Dedifferentiated amniotic fluid mesenchymal stem cell (primary cell): ENCODE measurements at regions not wholly inside any gene's neighbourhood (a gene's known extent, or its start where the extent isn't known, plus 50 kb on each side); places are given as distances from the start of the nearest gene placed in this dataset.
"Not testable (repeated sequence)": the region's sequence is repeated elsewhere in the genome, so short reads cannot be mapped to it uniquely, and the experiment has no call there.

Experiments used
- DNase-seq: peaks from one replicate; pipeline ENCODE4 v3.0.0-alpha.2; 2016; ENCODE audit errors: extremely low spot score

DNA sequence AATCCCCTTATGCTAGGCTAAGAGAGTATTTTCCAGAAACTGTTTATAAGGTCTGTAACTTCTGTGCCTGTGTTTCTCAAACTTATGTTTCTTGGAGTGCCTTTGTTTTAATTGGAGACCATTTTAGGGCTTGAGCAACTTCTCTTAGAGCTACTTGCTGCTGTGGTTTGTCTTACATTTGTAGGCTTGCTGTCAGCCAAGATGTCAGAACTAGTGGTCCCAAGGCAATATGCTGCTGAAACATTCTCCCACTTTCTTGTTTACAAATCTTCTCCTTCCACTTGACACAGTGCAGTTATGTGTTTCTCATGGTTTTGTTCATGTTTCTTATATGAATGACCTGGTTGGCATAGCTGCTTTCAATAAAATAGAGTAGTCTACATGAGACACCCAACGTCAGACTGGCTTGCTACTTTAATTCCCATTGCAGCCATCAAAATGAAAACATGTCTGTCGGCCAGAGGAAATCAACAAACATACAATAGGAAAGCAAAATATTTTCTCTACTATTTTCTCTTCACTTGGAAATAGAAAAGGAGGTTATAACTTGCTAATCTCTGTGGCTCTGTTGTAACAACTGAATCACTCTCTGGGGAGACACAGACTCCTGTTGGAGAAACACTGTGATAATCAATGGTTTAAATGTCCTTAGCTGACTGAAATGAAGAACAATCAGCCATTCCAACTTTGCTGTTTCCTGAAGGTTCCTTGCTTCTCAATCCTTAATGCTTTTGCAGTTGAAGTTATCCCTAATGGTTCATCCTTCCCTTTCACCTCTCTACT, 426.4 kb downstream of the PDGFC start:
- no peak for DNase-seq

DNA sequence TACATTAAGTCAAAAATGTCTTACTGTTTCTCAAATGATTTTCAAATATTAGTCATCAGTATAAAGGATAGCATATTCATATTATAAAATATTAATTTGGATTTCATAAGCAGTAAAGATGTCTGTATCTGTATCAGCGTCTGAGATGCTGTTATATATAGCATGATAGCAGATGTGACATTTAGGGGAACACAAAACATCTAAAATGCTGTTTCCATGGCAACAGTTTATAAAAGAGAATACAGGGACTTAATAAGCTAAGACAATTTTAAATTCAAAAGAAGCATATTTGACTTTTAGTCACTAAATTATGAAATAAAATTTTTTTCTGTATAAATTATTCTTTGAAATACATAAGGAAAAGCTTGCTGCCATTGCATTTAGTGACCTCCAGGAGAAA, 432.2 kb downstream of the PDGFC start:
- no peak for DNase-seq

- no peak for DNase-seq
Measured at GRCh38 chr4:156538651-156539257, 432.8 kb downstream of the PDGFC start.

- no peak for DNase-seq
Measured at GRCh38 chr4:156538210-156538609, 433.4 kb downstream of the PDGFC start.

- no peak for DNase-seq
Measured at GRCh38 chr4:156537286-156537685, 434.3 kb downstream of the PDGFC start.

DNA sequence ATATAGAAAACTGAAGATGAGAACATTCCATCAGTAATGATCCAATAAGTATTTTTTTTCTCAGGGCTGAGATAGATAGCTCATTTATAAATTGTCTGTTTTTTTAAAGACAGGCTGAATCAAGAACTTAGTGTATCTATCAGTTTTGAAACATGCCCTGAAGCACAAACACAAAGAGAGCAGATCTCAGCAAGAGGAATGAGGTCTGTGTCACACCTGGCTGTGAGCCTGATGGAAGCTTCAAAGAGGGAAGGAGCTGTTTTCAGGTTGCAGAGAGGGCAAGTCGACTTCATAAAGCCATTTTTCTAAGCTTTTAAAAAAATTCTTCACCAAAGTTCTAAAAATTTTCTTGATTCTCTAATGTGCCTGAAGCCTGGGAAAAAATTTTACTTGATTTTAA, 434.9 kb downstream of the PDGFC start:
- no peak for DNase-seq

- DNase-seq = no peak
Measured at GRCh38 chr4:156534205-156534604, 437.4 kb downstream of the PDGFC start.

- DNase-seq = no peak
Measured at GRCh38 chr4:156528216-156528615, 443.4 kb downstream of the PDGFC start.

DNA sequence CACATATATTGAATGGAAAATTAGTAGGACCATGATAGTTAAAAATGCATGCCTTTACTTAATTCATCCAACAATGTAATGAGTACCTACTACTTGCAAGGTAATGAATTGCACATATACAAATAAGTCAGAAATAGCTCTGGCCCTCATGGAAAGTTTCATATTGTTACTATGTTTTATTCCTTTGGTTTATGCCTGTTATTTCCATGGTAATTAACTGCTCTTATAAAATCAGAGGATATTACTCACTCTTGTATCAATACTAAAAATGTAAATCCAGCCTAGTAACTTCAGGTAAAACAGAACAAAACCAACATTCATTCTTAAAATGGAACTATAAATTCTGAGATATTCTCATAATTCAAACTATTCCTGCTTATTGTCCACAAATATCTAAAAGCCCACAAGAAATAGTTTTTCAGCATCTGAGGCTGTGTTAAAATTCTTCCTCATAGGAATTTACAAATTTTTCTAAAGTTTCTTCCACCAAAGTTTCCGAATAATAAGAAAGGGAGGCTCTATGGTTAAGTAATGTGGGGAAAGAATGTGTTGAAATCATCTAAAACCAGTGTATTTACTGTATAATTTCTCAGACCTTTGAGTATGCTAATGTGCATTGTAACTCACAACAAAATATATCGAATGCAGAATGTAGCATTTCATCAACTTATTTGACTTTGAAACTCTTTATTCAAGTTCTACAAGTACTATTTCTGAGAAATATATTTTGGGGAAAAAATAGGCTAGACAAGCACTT, 444.2 kb downstream of the PDGFC start:
- DNase-seq = no peak

- DNase-seq = no peak
Measured at GRCh38 chr4:156523991-156524390, 447.6 kb downstream of the PDGFC start.

GRCh38 chr4:156523492-156523891, 448.1 kb downstream of the PDGFC start:
- no peak for DNase-seq

DNA sequence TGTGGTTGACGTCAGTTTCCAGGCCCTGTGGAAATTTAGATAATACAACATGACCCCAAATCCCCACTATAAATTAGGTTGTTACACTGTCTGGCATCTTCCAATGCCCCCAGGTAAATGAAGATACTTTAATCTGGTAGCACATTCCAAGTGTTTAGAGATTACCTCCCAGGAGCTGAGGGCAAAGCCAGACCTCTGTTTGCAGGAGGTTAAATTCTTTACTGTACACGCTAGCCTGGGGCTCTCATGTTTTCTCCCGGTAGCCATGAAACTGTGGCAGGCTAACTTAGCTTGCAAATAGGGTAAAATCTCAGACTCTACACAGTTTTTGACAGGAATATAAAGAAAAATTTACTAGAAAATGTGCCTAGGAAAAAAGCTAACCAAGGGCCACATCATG, 450.0 kb downstream of the PDGFC start:
- no peak for DNase-seq

GRCh38 chr4:156517956-156518355, 453.6 kb downstream of the PDGFC start:
- DNase-seq = no peak

DNA sequence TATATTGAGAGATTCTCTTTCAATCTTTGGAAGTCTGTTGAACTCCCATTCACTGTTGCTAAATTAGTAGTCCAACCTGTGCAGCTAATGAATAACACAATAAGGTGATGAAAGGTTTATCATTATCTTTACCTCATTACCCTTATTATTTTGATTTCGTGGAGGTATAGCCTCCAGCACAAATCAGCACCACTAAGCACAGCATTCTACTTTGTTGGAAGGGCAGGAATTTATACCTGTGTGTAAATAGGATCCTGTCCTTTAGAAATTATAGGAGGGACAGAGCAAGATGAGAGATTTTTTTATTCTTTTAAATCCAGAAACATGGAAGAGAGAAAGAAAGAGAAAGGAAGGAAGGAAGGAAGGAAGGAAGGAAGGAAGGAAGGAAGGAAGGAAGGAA, 454.1 kb downstream of the PDGFC start:
- no peak for DNase-seq

- DNase-seq = no peak
Measured at GRCh38 chr4:156516698-156517097, 454.9 kb downstream of the PDGFC start.

DNA sequence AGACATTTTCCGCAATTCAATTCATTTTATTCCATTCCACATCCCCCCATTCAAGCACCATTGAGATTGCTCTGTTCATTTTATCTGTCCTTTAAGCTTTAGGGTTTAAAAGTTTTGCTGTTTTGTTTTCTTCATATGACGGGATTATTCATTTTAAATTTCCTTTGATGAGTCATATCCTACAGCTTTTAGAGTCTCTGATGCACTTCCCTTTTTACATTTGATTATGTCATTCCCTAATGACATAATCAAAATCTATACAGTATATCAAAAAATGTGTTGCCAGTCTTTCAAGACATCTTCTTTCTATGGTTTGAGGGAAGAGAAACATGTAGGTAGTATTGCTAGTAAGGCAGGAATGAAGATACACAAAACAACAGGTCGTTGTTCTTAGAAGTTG, 456.3 kb downstream of the PDGFC start:
- no peak for DNase-seq

DNA sequence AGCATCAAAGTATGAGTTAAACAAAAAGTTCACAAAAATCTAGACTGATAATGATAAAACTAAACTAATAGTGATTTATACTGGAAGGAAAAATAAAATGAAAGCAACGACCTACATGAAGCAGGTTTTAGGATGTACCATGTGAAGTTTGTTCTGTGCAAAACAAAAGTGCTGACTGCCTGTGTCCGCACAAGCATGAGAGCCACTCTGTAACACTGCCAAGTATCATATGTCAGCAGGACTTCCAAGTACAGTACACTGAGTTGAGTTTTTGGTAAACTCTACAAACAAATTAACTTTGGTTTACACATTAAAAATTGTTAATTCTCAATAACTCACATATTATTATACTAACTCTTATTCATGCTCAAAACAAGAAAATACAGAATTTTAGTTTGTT, 459.0 kb downstream of the PDGFC start:
- DNase-seq = no peak

GRCh38 chr4:156509921-156510320, 461.7 kb downstream of the PDGFC start:
- not testable (repeated sequence) for DNase-seq

DNA sequence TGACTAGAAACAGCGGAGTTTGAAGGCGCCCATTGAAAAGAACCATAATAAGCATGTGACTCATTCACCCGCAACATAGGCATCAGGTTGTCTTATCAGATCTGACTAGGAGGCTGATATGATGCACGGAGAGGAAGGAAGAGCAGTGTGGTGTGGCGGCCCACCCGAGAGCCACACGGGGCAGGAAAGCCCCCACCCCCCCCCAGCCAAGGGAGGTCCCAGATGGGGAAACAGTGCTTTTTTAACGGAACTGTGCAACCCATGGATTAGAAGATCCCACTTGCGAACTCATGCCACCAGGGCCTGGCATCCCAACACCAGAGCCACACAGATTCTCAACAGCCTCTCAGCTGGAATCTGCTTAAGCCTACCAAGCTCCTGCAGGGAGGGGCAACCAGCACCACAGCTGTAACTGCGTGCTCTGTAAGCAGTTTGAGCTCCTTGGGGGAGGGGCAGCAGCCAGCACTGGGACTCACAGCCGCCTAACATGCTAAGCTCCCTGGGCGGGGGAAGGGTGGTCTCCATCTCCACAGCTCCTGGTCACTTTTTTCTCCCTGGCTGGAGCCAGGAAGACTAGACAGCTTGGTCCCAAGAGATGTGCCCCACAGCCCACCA, 466.2 kb downstream of the PDGFC start:
- no peak for DNase-seq

DNA sequence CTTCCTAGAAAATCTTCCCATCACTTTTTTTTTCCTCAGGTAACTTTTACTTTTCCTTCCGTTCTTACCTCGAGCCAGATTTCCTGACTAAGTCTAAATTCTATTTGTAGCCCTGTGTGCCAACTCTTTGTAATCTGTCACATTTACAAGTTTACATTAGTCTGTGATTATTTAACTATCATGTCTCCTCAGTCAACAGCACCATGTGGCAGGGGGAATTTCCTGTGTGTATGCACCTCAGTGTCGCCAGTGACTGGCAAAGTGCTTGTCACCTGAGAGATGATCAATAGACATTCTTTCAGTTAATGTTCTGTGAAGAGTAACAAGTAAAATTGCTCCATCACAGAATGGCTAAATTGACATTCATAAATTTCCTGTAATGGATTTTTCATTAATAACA, 468.5 kb downstream of the PDGFC start:
- DNase-seq = no peak

DNA sequence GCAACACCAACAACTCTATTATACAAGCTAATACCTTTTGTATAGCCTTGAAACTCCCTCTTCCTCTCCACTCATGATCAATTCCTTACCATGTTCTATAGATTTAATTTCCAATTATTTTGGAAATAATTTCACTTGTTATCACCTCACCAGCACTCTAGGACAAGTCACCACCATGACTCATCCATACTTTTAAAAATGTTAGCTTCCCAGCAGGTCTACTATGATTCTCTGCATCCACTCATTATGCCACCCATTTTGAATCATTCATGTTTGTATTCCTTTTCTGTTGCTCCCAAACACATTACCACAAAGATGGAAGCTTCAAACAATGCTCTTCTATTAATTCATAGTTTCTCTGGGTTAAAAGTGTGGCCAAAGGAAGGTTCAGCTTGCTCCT, 469.6 kb downstream of the PDGFC start:
- no peak for DNase-seq

- DNase-seq = no peak
Measured at GRCh38 chr4:156499684-156500083, 471.9 kb downstream of the PDGFC start.

DNA sequence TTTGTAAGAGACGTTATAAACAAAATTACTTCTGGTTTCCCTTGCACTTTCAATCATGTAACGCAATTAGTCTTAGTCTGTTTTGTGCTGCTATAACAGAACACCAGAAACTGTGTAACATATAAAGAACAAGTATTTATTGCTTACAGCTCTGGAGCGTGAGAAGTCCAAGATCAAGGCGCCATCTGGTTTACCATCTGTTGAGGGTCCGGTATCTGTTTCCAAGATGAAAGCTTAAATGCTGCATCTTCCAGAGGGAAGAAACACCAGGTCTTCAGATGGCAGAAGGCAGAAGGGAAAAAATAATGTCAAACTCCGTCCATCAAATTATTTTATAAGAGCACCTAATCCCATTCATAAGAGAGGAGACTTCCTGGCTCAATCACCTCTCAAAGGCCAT, 474.1 kb downstream of the PDGFC start:
- DNase-seq = no peak
